Muscle of leg (tissue), 3 donors: ENCODE measurements at regions not wholly inside any gene's neighbourhood (a gene's known extent, or its start where the extent isn't known, plus 50 kb on each side); places are given as distances from the start of the nearest gene placed in this dataset.

Source experiments
- DNase-seq: peaks from one replicate; pipeline ENCODE4 v3.0.0; 2013
- H3K27ac ChIP-seq: one replicate; pipeline ENCODE4 v1.5.1; 2013; ENCODE audit warnings: mild to moderate bottlenecking, low read length, control low read depth
- H3K27me3 ChIP-seq: one replicate; pipeline ENCODE4 v1.6.1; 2013; ENCODE audit warnings: low read length; ENCODE audit not compliant: control insufficient read depth, insufficient read depth
- H3K36me3 ChIP-seq: one replicate; pipeline ENCODE4 v1.6.1; 2013; ENCODE audit warnings: low read length; ENCODE audit not compliant: control insufficient read depth, insufficient read depth
- H3K4me1 ChIP-seq: one replicate; pipeline ENCODE4 v1.6.1; 2013; ENCODE audit warnings: low read length; ENCODE audit not compliant: control insufficient read depth, insufficient read depth
- H3K4me3 ChIP-seq: one replicate; pipeline ENCODE4 v1.5.1; 2013; ENCODE audit warnings: low read length, control low read depth
- H3K9me3 ChIP-seq: replicated peaks from 2 replicates; pipeline ENCODE4 v1.6.1; 2013; ENCODE audit warnings: low read depth, low read length; ENCODE audit not compliant: control insufficient read depth
- WGBS: methylation state at CpG from one replicate; pipeline ENCODE4 v1.1.5; 2013; ENCODE audit warnings: missing lambda C conversion rate; ENCODE audit not compliant: insufficient coverage; 5-methylcytosine and 5-hydroxymethylcytosine counted together

- DNase-seq = no peak
- H3K36me3 ChIP-seq = peaks cover 5% of the 10 kb centered on the region
- no peaks in the 10 kb centered on the region for H3K27me3 ChIP-seq
- H3K27ac ChIP-seq = no peak overlapping the region
- no peak overlapping the region for H3K4me3 ChIP-seq
- WGBS = 79% methylated on average over 13 of the region's 15 CpGs
- peaks cover 27% of the 10 kb centered on the region for H3K4me1 ChIP-seq
- no peaks in the 10 kb centered on the region for H3K9me3 ChIP-seq
Observed at GRCh38 chr16:85508993-85509392, 104.1 kb upstream of the GSE1 start.

GRCh38 chr16:85510041-85510659 is 103.0 kb upstream of the GSE1 start:
- WGBS = 62% methylated on average over 13 of the region's 21 CpGs
- H3K36me3 ChIP-seq = peaks cover 5% of the 10 kb centered on the region
- no peak for DNase-seq

GRCh38 chr16:85511938-85512807 is 100.9 kb upstream of the GSE1 start:
- H3K4me3 ChIP-seq = no peak overlapping the region
- peaks cover 48% of the 10 kb centered on the region for H3K4me1 ChIP-seq
- DNase-seq = no peak
- H3K9me3 ChIP-seq = no peaks in the 10 kb centered on the region
- WGBS = 77% methylated on average over 10 of the region's 24 CpGs
- no peaks in the 10 kb centered on the region for H3K27me3 ChIP-seq
- peaks cover 4% of the 10 kb centered on the region for H3K36me3 ChIP-seq
- no peak overlapping the region for H3K27ac ChIP-seq

More at GRCh38 chr16:85510041-85510659, 103.0 kb upstream of the GSE1 start:
- H3K4me1 ChIP-seq = peaks cover 38% of the 10 kb centered on the region
- H3K9me3 ChIP-seq = no peaks in the 10 kb centered on the region
- H3K27me3 ChIP-seq = no peaks in the 10 kb centered on the region
- no peak overlapping the region for H3K4me3 ChIP-seq
- H3K27ac ChIP-seq = no peak overlapping the region

GRCh38 chr16:85512808-85513115 is 100.4 kb upstream of the GSE1 start:
- no peaks in the 10 kb centered on the region for H3K27me3 ChIP-seq
- H3K27ac ChIP-seq = no peak overlapping the region
- H3K4me3 ChIP-seq = no peak overlapping the region
- H3K9me3 ChIP-seq = no peaks in the 10 kb centered on the region
- 73% methylated on average over 4 of the region's 7 CpGs for WGBS
- peaks cover 45% of the 10 kb centered on the region for H3K4me1 ChIP-seq
- H3K36me3 ChIP-seq = no peaks in the 10 kb centered on the region
- DNase-seq = no peak

GRCh38 chr16:85513180-85513579 is 99.9 kb upstream of the GSE1 start:
- Histone ChIP-seq H3K27ac (no peak overlapping the region), H3K36me3 (no peaks in the 10 kb centered on the region), H3K4me3 (no peak overlapping the region), H3K4me1 (peaks cover 45% of the 10 kb centered on the region), H3K9me3 (no peaks in the 10 kb centered on the region), H3K27me3 (no peaks in the 10 kb centered on the region)
- no peak for DNase-seq
- WGBS = 76% methylated on average over 5 of the region's 9 CpGs

- Histone ChIP-seq H3K27me3 (no peaks in the 10 kb centered on the region), H3K9me3 (no peaks in the 10 kb centered on the region), H3K27ac (no peak overlapping the region), H3K4me1 (peaks cover 45% of the 10 kb centered on the region), H3K4me3 (no peak overlapping the region), H3K36me3 (peaks cover 1% of the 10 kb centered on the region)
- 81% methylated on average over 6 of the region's 10 CpGs for WGBS
- DNase-seq = no peak
Observed at GRCh38 chr16:85513649-85514048, 99.5 kb upstream of the GSE1 start.

- Histone ChIP-seq H3K27me3 (no peaks in the 10 kb centered on the region), H3K27ac (no peak overlapping the region), H3K4me3 (no peak overlapping the region), H3K36me3 (peaks cover 4% of the 10 kb centered on the region), H3K9me3 (no peaks in the 10 kb centered on the region), H3K4me1 (peaks cover 45% of the 10 kb centered on the region)
- 11% methylated on average over 5 of the region's 8 CpGs for WGBS
- peak; percentile 78 for DNase-seq
Observed at GRCh38 chr16:85514295-85514597, 98.9 kb upstream of the GSE1 start.

GRCh38 chr16:85514598-85515318 is 98.4 kb upstream of the GSE1 start:
- no peak overlapping the region for H3K27ac ChIP-seq
- DNase-seq = peak; percentile 77
- WGBS = 33% methylated on average over 17 of the region's 18 CpGs
- H3K36me3 ChIP-seq = peaks cover 4% of the 10 kb centered on the region
- H3K4me1 ChIP-seq = peaks cover 45% of the 10 kb centered on the region
- H3K4me3 ChIP-seq = no peak overlapping the region
- no peaks in the 10 kb centered on the region for H3K9me3 ChIP-seq
- H3K27me3 ChIP-seq = no peaks in the 10 kb centered on the region

GRCh38 chr16:85515319-85515745 is 97.8 kb upstream of the GSE1 start:
- DNase-seq = no peak
- WGBS = 48% methylated on average over 12 of the region's 13 CpGs
- Histone ChIP-seq H3K9me3 (no peaks in the 10 kb centered on the region), H3K27ac (no peak overlapping the region), H3K27me3 (no peaks in the 10 kb centered on the region), H3K4me3 (no peak overlapping the region), H3K4me1 (peaks cover 45% of the 10 kb centered on the region), H3K36me3 (peaks cover 4% of the 10 kb centered on the region)

GRCh38 chr16:85515830-85516397 is 97.2 kb upstream of the GSE1 start:
- no peaks in the 10 kb centered on the region for H3K27me3 ChIP-seq
- no peak overlapping the region for H3K27ac ChIP-seq
- peaks cover 4% of the 10 kb centered on the region for H3K36me3 ChIP-seq
- 64% methylated on average over 7 of the region's 12 CpGs for WGBS
- DNase-seq = no peak
- peaks cover 48% of the 10 kb centered on the region for H3K4me1 ChIP-seq
- H3K9me3 ChIP-seq = no peaks in the 10 kb centered on the region
- no peak overlapping the region for H3K4me3 ChIP-seq
